IMR-90 (cell line): ENCODE measurements at regions not wholly inside any gene's neighbourhood (a gene's known extent, or its start where the extent isn't known, plus 50 kb on each side); places are given as distances from the start of the nearest gene placed in this dataset.

Experiments used
- ATAC-seq: fragments of 200-7000 bp; cut with Tn5 transposase; 2 replicates; pipeline ENCODE4 v1.9.1; 2020; ENCODE audit warnings: low read depth, mild to moderate bottlenecking, moderate library complexity
- BruUV-seq: library from RNA; stranded (reverse); fragments of 400-500 nt; replicated peaks from 2 replicates; lab custom pipeline; 2021; lab: Mats Ljungman, UMichigan
- CTCF ChIA-PET: fragments of 300-600 bp; formaldehyde crosslinking; extraction: SDS; loops from one replicate; lab custom pipeline; 2021; ENCODE audit warnings: antibody characterized with exemption; lab: Yijun Ruan, JAX
- POLR2A ChIA-PET: fragments of 300-600 bp; sonication (Branson Sonifier 250); formaldehyde crosslinking; loops from one replicate; lab custom pipeline; 2022; ENCODE audit warnings: antibody characterized with exemption; ENCODE audit not compliant: unreplicated experiment; lab: Charles Lee
- DNase-seq: peaks from one replicate; pipeline ENCODE4 v3.0.0; 2013
- H2AFZ ChIP-seq: replicated peaks from 2 replicates; pipeline ENCODE3; 2013; ENCODE audit warnings: low read length, mild to moderate bottlenecking; ENCODE audit not compliant: poor library complexity
- H2AK5ac ChIP-seq: 2 replicates; pipeline ENCODE4 v1.6.1; 2013; ENCODE audit warnings: low read depth, low read length, inconsistent platforms
- H2AK9ac ChIP-seq: replicated peaks from 2 replicates; pipeline ENCODE3; 2013; ENCODE audit warnings: mild to moderate bottlenecking, low read depth, low read length, moderate library complexity; ENCODE audit not compliant: poor library complexity
- H2BK120ac ChIP-seq: 2 replicates; pipeline ENCODE4 v1.6.1; 2013; ENCODE audit warnings: low read depth, low read length, inconsistent platforms
- H2BK15ac ChIP-seq: 3 replicates; pipeline ENCODE4 v1.6.1; 2013; ENCODE audit warnings: low read depth, low read length, inconsistent platforms
- H2BK20ac ChIP-seq: 2 replicates; pipeline ENCODE4 v1.6.1; 2013; ENCODE audit warnings: low read depth, mild to moderate bottlenecking, inconsistent platforms, low read length, moderate library complexity
- H2BK5ac ChIP-seq: 2 replicates; pipeline ENCODE4 v1.6.1; 2013; ENCODE audit warnings: mild to moderate bottlenecking, low read depth, low read length, inconsistent platforms; ENCODE audit not compliant: poor library complexity, severe bottlenecking
- H3K14ac ChIP-seq: replicated peaks from 2 replicates; pipeline ENCODE4 v1.6.1; 2013; ENCODE audit warnings: low read depth, low read length, inconsistent platforms
- H3K18ac ChIP-seq: 2 replicates; pipeline ENCODE4 v1.6.1; 2013; ENCODE audit warnings: low read depth, low read length, control low read depth
- H3K23ac ChIP-seq: 2 replicates; pipeline ENCODE4 v1.6.1; 2013; ENCODE audit warnings: low read depth, low read length, inconsistent platforms
- H3K27ac ChIP-seq: 2 replicates; pipeline ENCODE4 v1.5.1; 2013; ENCODE audit warnings: mild to moderate bottlenecking, control low read depth, low read length; ENCODE audit not compliant: insufficient read depth
- H3K27me3 ChIP-seq: 2 replicates; pipeline ENCODE4 v1.6.1; 2013; ENCODE audit warnings: low read length; ENCODE audit not compliant: control insufficient read depth, insufficient read depth
- H3K36me3 ChIP-seq: 2 replicates; pipeline ENCODE4 v1.6.1; 2013; ENCODE audit warnings: low read length, mixed read lengths; ENCODE audit not compliant: control insufficient read depth, insufficient read depth
- H3K4ac ChIP-seq: 2 replicates; pipeline ENCODE4 v1.6.1; 2013; ENCODE audit warnings: low read depth, low read length, inconsistent platforms
- H3K4me1 ChIP-seq: 2 replicates; pipeline ENCODE4 v1.6.1; 2013; ENCODE audit warnings: low read length, mixed read lengths; ENCODE audit not compliant: control insufficient read depth, insufficient read depth
- H3K4me2 ChIP-seq: 2 replicates; pipeline ENCODE4 v1.6.1; 2013; ENCODE audit warnings: low read depth, mild to moderate bottlenecking, control low read depth, low read length, moderate library complexity
- H3K4me3 ChIP-seq: 2 replicates; pipeline ENCODE4 v1.5.1; 2013; ENCODE audit warnings: low read depth, mild to moderate bottlenecking, control low read depth, low read length, moderate library complexity; ENCODE audit not compliant: insufficient read depth
- H3K56ac ChIP-seq: 2 replicates; pipeline ENCODE4 v1.6.1; 2013; ENCODE audit warnings: low read length, inconsistent platforms; ENCODE audit not compliant: insufficient read depth; ENCODE audit errors: extremely low read depth
- H3K79me1 ChIP-seq, 2 experiments: 2 replicates each; pipeline ENCODE4 v1.6.1; 2013; ENCODE audit warnings: low read length in 2 of 2, inconsistent platforms in 1 of 2, low read depth in 1 of 2
- H3K9ac ChIP-seq: 2 replicates; pipeline ENCODE4 v1.6.1; 2013; ENCODE audit warnings: low read depth, low read length, control low read depth
- H3K9me1 ChIP-seq: 2 replicates; pipeline ENCODE4 v1.6.1; 2013; ENCODE audit warnings: low read length, inconsistent platforms; ENCODE audit not compliant: insufficient read depth
- H3K9me3 ChIP-seq: 2 replicates; pipeline ENCODE4 v1.6.1; 2013; ENCODE audit warnings: low read length; ENCODE audit not compliant: control insufficient read depth, insufficient read depth
- H4K20me1 ChIP-seq: 2 replicates; pipeline ENCODE4 v1.6.1; 2013; ENCODE audit warnings: low read length, inconsistent platforms; ENCODE audit not compliant: insufficient read depth
- H4K5ac ChIP-seq: 2 replicates; pipeline ENCODE4 v1.6.1; 2013; ENCODE audit warnings: mild to moderate bottlenecking, low read depth, low read length, control low read depth
- H4K8ac ChIP-seq, 2 experiments: 2 replicates each; pipeline ENCODE4 v1.6.1; 2013; ENCODE audit warnings: low read depth in 2 of 2, low read length in 2 of 2, control low read depth in 1 of 2, inconsistent platforms in 1 of 2
- H4K91ac ChIP-seq: 2 replicates; pipeline ENCODE4 v1.6.1; 2013; ENCODE audit warnings: low read depth, low read length, inconsistent platforms; ENCODE audit not compliant: insufficient read depth
- BHLHE40 ChIP-seq: fragments of 150-350 bp; IDR thresholded peaks from 2 replicates; pipeline ENCODE4 v1.6.1; 2016; ENCODE audit warnings: mild to moderate bottlenecking, low read depth, low read length
- CEBPB ChIP-seq: IDR thresholded peaks from 2 replicates; pipeline ENCODE4 v1.6.1; 2012; ENCODE audit warnings: low read depth, low read length, improper control_type of control experiment
- CHD1 ChIP-seq: IDR thresholded peaks from 2 replicates; pipeline ENCODE4 v1.6.1; 2012; ENCODE audit warnings: low read depth, low read length, improper control_type of control experiment
- CTCF ChIP-seq: conservative IDR thresholded peaks from 2 replicates; pipeline ENCODE4 v1.5.1; 2012; ENCODE audit warnings: mild to moderate bottlenecking, low read depth, low read length, improper control_type of control experiment
- ELK1 ChIP-seq: fragments of 150-350 bp; IDR thresholded peaks from 2 replicates; pipeline ENCODE4 v1.6.1; 2016; ENCODE audit warnings: low read depth, mild to moderate bottlenecking, low read length, moderate library complexity, borderline replicate concordance
- FOS ChIP-seq: fragments of 150-350 bp; IDR thresholded peaks from 2 replicates; pipeline ENCODE4 v1.6.1; 2016; ENCODE audit warnings: low read depth, low read length
- MAFK ChIP-seq: IDR thresholded peaks from 2 replicates; pipeline ENCODE4 v1.6.1; 2012; ENCODE audit warnings: low read depth, low read length, improper control_type of control experiment
- MAZ ChIP-seq: IDR thresholded peaks from 2 replicates; pipeline ENCODE4 v1.6.1; 2012; ENCODE audit warnings: low read depth, mild to moderate bottlenecking, low read length, improper control_type of control experiment, moderate library complexity, borderline replicate concordance
- MXI1 ChIP-seq: IDR thresholded peaks from 2 replicates; pipeline ENCODE4 v1.6.1; 2012; ENCODE audit warnings: low read depth, mild to moderate bottlenecking, low read length, moderate library complexity, borderline replicate concordance
- NFE2L2 ChIP-seq: fragments of 150-350 bp; IDR thresholded peaks from 2 replicates; pipeline ENCODE4 v1.6.1; 2016; ENCODE audit warnings: low read depth, mild to moderate bottlenecking, low read length
- POLR2A ChIP-seq: IDR thresholded peaks from 2 replicates; pipeline ENCODE4 v1.6.1; 2012; ENCODE audit warnings: mild to moderate bottlenecking, low read depth, low read length
- RAD21 ChIP-seq: IDR thresholded peaks from 2 replicates; pipeline ENCODE4 v1.6.1; 2012; ENCODE audit warnings: low read length, improper control_type of control experiment
- RCOR1 ChIP-seq: IDR thresholded peaks from 2 replicates; pipeline ENCODE4 v1.6.1; 2012; ENCODE audit warnings: mild to moderate bottlenecking, low read length, improper control_type of control experiment; ENCODE audit not compliant: insufficient replicate concordance
- RFX5 ChIP-seq: IDR thresholded peaks from 2 replicates; pipeline ENCODE4 v1.8.0; 2012; ENCODE audit warnings: low read depth, mild to moderate bottlenecking, low read length, moderate library complexity
- SMC3 ChIP-seq: fragments of 150-350 bp; IDR thresholded peaks from 2 replicates; pipeline ENCODE4 v1.6.1; 2016; ENCODE audit warnings: low read depth, mild to moderate bottlenecking, antibody characterized with exemption, low read length, moderate library complexity
- USF2 ChIP-seq: fragments of 150-350 bp; IDR thresholded peaks from 2 replicates; pipeline ENCODE4 v1.6.1; 2017; ENCODE audit warnings: mild to moderate bottlenecking, antibody characterized with exemption, low read length, low read depth
- WGBS, 2 experiments: methylation state at CpG; one replicate each; pipeline versions ENCODE4 v1.1.5 to v1.1.7; 2013; ENCODE audit warnings: missing lambda C conversion rate in 2 of 2; ENCODE audit not compliant: insufficient read length in 1 of 2; ENCODE audit errors: extremely low coverage in 2 of 2; 5-methylcytosine and 5-hydroxymethylcytosine counted together
- dilution Hi-C: fragments of 300-500 bp; cut with HindIII; formaldehyde crosslinking; loops from one replicate; pipeline ENCODE4 v1.14.3; 2018; ENCODE audit warnings: low sequenced_read_pairs; ENCODE audit not compliant: unreplicated experiment
- in situ Hi-C: fragments of 300-500 bp; cut with MboI; formaldehyde crosslinking; loops from 3 replicates; pipeline ENCODE4 v1.14.3; 2019; ENCODE audit warnings: low sequenced_read_pairs, inconsistent platforms, mixed read lengths
- intact Hi-C: fragments of 100-400 bp; cut with micrococcal nuclease; formaldehyde crosslinking; loops from 2 replicates; pipeline ENCODE4 v1.10.0; 2022

GRCh38 chr13:77409412-77409811 is 82.5 kb upstream of the MYCBP2 start:
- no peaks in the 10 kb centered on the region for H3K79me1 ChIP-seq
- no peak overlapping the region for H2AFZ ChIP-seq
- no peak overlapping the region for H3K14ac ChIP-seq
- H3K4ac ChIP-seq = no peak overlapping the region
- H3K4me1 ChIP-seq = no peaks in the 10 kb centered on the region
- no peak overlapping the region for H3K9ac ChIP-seq
- no peak overlapping the region for H2BK20ac ChIP-seq
- ChIA-PET POLR2A (no interaction called here), CTCF (interaction anchor here (0.9 kb wide), 1 partner anchor 69 kb away, joined by 3 read pairs; no protein-coding TSS in a partner anchor)
- no peak overlapping the region for H2AK9ac ChIP-seq
- H2BK120ac ChIP-seq = no peak overlapping the region
- no peaks in the 10 kb centered on the region for H4K20me1 ChIP-seq
- no peak overlapping the region for H3K56ac ChIP-seq
- no peaks in the 10 kb centered on the region for H3K9me1 ChIP-seq
- no peak overlapping the region for H2AK5ac ChIP-seq
- in situ Hi-C loops = no loop called here
- no peak overlapping the region for H3K4me3 ChIP-seq
- H3K18ac ChIP-seq = no peak overlapping the region
- ATAC-seq (no peak), DNase-seq (no peak)
- no peak overlapping the region for H3K27ac ChIP-seq
- H3K27me3 ChIP-seq = no peaks in the 10 kb centered on the region; the same call in none of the 2 replicates
- H4K8ac ChIP-seq = no peak overlapping the region
- no peak for TF ChIP-seq SMC3
- no peak for TF ChIP-seq NFE2L2
- TF ChIP-seq ELK1 = no peak
- TF ChIP-seq POLR2A = no peak
- TF ChIP-seq RFX5 = no peak
- TF ChIP-seq BHLHE40 = no peak
- no peak for TF ChIP-seq RCOR1
- TF ChIP-seq FOS = no peak
- no peak for TF ChIP-seq MAFK
- no peak for TF ChIP-seq CEBPB
- TF ChIP-seq MAZ = no peak
- TF ChIP-seq RAD21 = no peak
- no peak for TF ChIP-seq USF2
- TF ChIP-seq MXI1 = no peak
- no peak for TF ChIP-seq CTCF
- TF ChIP-seq CHD1 = no peak
- intact Hi-C loops = no loop called here
- no peaks in the 10 kb centered on the region for H3K36me3 ChIP-seq
- no peak overlapping the region for H2BK15ac ChIP-seq
- WGBS, 2 experiments = no CpG with 5 or more reads among the region's 2 CpGs
- H2BK5ac ChIP-seq = no peak overlapping the region
- no peak overlapping the region for H4K91ac ChIP-seq
- H3K9me3 ChIP-seq = no peaks in the 10 kb centered on the region
- no peak overlapping the region for H3K4me2 ChIP-seq
- dilution Hi-C loops = no loop called here
- H4K5ac ChIP-seq = no peak overlapping the region
- no peak overlapping the region for H3K23ac ChIP-seq
- no TSS peak for BruUV-seq
